ENCODE measurements at regions not wholly inside any gene's neighbourhood (a gene's known extent, or its start where the extent isn't known, plus 50 kb on each side); places are given as distances from the start of the nearest gene placed in this dataset.
"Not testable (repeated sequence)": the region's sequence is repeated elsewhere in the genome, so short reads cannot be mapped to it uniquely, and the experiment has no call there.

DNA sequence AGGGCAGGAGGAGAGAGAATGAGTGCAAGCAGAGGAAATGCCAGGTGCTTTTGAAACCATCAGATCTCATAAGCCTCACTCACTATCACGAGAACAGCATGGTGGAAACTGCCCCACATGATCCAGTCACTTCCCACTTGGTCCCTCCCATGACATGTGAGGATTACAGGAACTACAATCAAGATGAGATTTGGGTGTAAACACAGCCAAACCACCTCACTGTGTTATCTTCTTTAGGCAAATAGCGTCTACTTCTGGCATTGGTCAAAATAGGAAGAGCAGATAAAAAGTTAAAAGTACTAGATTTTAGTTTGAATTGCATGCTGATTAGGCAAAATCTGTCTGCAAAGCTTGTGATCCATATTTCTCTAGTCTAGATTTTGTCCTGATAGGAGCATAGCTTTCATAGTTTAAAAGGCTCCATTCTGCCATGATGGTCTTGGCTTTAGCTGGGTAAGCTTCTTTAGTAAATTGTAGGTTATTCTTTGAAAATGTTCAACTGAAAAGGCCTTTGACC lies 267.5 kb downstream of the NKX6-1 start:
- Mint-ChIP-seq H3K4me1 (no peaks in the 10 kb centered on the region), H3K27me3 (no peaks in the 10 kb centered on the region), H3K4me3 (no peak overlapping the region), H3K27ac (ENCODE audit: low read depth) (no peak overlapping the region), H3K36me3 (ENCODE audit: insufficient read depth) (no peaks in the 10 kb centered on the region), H3K9me3 (peaks cover 27% of the 10 kb centered on the region)
- DNase-seq (ENCODE audit: low spot score in 2 of 2): no peak
- no peak for ATAC-seq (replicated peaks; ENCODE audit: extremely low read depth, poor library complexity, severe bottlenecking)

DNA sequence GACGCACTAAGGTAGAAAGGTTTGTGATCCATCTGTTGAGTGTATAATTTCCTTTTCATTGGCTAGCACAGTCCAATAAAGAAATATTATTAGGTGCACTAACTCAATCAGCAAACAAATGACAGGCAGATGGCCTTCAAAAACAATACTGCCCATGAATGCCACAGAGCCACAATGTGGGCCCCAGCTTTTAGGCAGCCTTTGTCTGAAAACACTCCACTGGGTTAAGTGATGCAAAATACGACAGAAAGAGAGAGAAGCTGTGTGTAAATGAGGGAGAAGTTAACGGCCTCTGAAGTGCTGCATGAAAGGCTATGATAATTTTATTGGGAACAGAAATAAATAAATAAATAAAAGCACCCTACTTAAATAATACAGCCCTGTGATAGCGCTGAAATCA lies 274.6 kb downstream of the NKX6-1 start:
- Mint-ChIP-seq H3K4me3 (no peak overlapping the region), H3K9me3 (peaks cover 19% of the 10 kb centered on the region), H3K4me1 (no peaks in the 10 kb centered on the region), H3K27ac (ENCODE audit: low read depth) (no peak overlapping the region), H3K36me3 (ENCODE audit: insufficient read depth) (no peaks in the 10 kb centered on the region), H3K27me3 (no peaks in the 10 kb centered on the region)
- DNase-seq (ENCODE audit: low spot score in 2 of 2): no peak
- no peak for ATAC-seq (replicated peaks; ENCODE audit: extremely low read depth, poor library complexity, severe bottlenecking)

DNA sequence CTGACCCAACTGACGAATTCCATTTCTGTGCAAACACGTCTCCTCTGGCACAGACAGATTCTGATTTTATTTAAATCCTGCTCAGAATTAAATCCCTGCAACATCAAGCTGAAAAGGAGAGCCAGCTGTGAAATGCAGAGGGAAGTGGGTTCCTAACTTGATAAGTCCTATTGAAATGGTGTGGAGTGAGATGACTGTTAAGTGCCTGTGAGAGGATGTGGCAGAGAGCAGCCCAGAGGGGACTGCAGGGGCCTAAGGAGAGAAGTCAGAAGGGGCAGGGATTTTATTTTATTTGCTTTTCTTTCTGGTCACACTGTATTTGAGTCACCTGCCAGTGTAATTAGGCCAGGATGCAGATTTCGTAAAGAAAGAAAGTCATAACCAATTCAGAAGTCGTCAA lies 277.4 kb downstream of the NKX6-1 start:
- ATAC-seq (replicated peaks; ENCODE audit: extremely low read depth, poor library complexity, severe bottlenecking) (no peak), DNase-seq (ENCODE audit: low spot score in 2 of 2) (no peak)
- H3K27ac Mint-ChIP-seq (ENCODE audit: low read depth): no peak overlapping the region
- H3K4me1 Mint-ChIP-seq: no peaks in the 10 kb centered on the region
- peaks cover 9% of the 10 kb centered on the region for H3K9me3 Mint-ChIP-seq
- no peak overlapping the region for H3K4me3 Mint-ChIP-seq
- no peaks in the 10 kb centered on the region for H3K36me3 Mint-ChIP-seq (ENCODE audit: insufficient read depth)
- no peaks in the 10 kb centered on the region for H3K27me3 Mint-ChIP-seq

DNA sequence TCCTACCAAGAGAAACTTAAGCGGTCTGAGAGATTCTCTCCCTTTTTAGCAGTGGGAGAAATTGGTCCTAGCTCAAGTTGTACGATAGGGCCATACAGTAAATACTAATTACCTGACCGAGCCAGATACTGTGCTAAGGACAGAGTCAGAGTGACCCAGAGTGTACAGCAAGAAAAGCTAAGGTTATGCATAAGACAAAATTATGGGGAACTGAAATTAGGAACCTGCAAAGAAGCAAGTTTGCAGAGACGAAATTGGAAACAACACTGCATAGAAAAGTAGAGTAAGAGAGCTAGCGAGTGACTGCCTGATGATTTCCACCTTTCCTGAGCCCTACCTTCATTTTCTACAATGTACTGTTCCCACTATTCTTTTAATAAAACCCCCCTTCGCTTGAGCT lies 278.1 kb downstream of the NKX6-1 start:
- no peaks in the 10 kb centered on the region for H3K27me3 Mint-ChIP-seq
- H3K4me3 Mint-ChIP-seq: no peak overlapping the region
- no peaks in the 10 kb centered on the region for H3K36me3 Mint-ChIP-seq (ENCODE audit: insufficient read depth)
- no peak overlapping the region for H3K27ac Mint-ChIP-seq (ENCODE audit: low read depth)
- no peak for DNase-seq (ENCODE audit: low spot score in 2 of 2)
- H3K9me3 Mint-ChIP-seq: peaks cover 9% of the 10 kb centered on the region
- no peak for ATAC-seq (replicated peaks; ENCODE audit: extremely low read depth, poor library complexity, severe bottlenecking)
- no peaks in the 10 kb centered on the region for H3K4me1 Mint-ChIP-seq

DNA sequence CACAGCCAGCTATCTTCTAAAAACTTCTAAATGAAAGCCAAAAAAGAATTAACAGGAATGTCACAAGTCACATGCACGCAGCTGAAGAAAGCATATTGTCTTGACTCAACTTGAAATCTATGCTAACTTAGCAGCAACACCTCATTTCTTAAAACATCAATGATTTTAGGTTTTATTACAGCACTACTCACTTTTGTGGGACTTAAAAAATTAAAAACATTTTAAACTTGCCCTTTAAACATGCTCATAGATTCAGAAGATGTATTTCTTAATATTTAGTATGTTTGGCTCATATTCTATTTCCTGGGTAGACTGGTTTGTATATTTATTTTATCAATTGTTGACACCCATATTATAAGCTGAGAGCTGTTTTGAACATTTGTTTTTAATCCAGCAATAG lies 279.4 kb downstream of the NKX6-1 start:
- no peaks in the 10 kb centered on the region for H3K27me3 Mint-ChIP-seq
- H3K9me3 Mint-ChIP-seq: peaks cover 4% of the 10 kb centered on the region
- no peak for DNase-seq (ENCODE audit: low spot score in 2 of 2)
- H3K4me3 Mint-ChIP-seq: no peak overlapping the region
- no peaks in the 10 kb centered on the region for H3K4me1 Mint-ChIP-seq
- ATAC-seq (replicated peaks; ENCODE audit: extremely low read depth, poor library complexity, severe bottlenecking): no peak
- H3K36me3 Mint-ChIP-seq (ENCODE audit: insufficient read depth): no peaks in the 10 kb centered on the region
- H3K27ac Mint-ChIP-seq (ENCODE audit: low read depth): no peak overlapping the region

DNA sequence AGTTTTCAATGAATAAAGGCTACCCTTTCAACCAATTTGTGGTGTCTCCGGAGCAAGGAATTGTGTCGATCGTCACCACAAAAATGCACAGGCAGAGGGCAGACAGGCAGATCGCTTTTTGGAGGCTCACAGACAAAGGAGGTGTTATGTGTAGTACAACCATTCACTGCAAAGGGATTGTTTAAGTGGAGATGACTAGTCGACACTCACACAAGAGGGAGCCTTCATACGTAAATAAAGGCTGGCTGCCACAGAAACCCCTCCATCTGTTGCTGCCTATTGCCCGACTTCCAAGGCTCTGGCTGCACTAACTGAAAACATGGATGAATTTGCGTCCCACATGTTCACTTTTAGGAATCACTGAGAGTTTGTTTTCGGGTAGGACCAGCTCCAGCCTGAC lies 281.1 kb downstream of the NKX6-1 start:
- no peaks in the 10 kb centered on the region for H3K4me1 Mint-ChIP-seq
- H3K27ac Mint-ChIP-seq (ENCODE audit: low read depth): no peak overlapping the region
- no peaks in the 10 kb centered on the region for H3K9me3 Mint-ChIP-seq
- H3K4me3 Mint-ChIP-seq: no peak overlapping the region
- no peak for ATAC-seq (replicated peaks; ENCODE audit: extremely low read depth, poor library complexity, severe bottlenecking)
- H3K36me3 Mint-ChIP-seq (ENCODE audit: insufficient read depth): no peaks in the 10 kb centered on the region
- no peak for DNase-seq (ENCODE audit: low spot score in 2 of 2)
- no peaks in the 10 kb centered on the region for H3K27me3 Mint-ChIP-seq

DNA sequence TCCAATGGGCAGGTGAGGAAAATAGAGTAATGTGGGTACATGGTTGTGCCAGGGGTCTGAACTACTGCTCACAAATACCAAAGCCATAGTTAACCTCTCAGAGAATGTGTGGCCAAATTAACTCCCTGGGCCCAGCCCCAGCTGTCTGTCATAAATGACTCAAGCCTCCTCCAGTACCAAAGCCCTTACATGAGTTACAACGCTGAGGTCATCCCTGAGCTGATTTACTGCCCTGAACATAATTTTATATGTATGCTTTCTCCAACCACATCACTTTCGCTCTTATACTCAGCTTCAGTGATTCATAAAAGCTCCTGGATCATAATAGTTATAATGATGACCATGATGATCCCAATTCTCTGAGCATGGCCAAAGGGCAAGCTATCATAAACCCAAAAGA lies 283.9 kb downstream of the NKX6-1 start:
- no peaks in the 10 kb centered on the region for H3K4me1 Mint-ChIP-seq
- DNase-seq (ENCODE audit: low spot score in 2 of 2) (no peak), ATAC-seq (replicated peaks; ENCODE audit: extremely low read depth, poor library complexity, severe bottlenecking) (no peak)
- H3K9me3 Mint-ChIP-seq: no peaks in the 10 kb centered on the region
- no peak overlapping the region for H3K27ac Mint-ChIP-seq (ENCODE audit: low read depth)
- no peak overlapping the region for H3K4me3 Mint-ChIP-seq
- no peaks in the 10 kb centered on the region for H3K27me3 Mint-ChIP-seq
- H3K36me3 Mint-ChIP-seq (ENCODE audit: insufficient read depth): peaks cover 2% of the 10 kb centered on the region

DNA sequence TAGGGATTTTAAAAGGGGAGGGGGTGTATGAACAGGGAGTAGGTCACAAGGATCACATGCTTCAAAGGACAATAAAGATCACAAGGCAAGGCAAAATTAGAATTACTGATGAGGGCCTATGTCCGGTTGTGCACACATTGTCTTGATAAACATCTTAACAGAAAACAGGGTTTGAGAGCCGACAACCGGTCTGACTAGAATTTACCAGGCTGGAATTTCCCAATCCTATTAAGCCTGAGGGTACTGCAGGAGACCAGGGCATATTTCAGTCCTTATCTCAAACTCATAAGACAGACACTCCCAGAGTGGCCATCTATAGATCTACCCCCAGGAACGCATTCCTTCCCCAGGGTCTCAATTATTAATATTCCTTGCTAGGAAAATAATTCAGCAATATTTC lies 292.9 kb downstream of the NKX6-1 start:
- H3K27me3 Mint-ChIP-seq; H3K36me3 Mint-ChIP-seq (ENCODE audit: insufficient read depth); H3K27ac Mint-ChIP-seq (ENCODE audit: low read depth); H3K4me1 Mint-ChIP-seq; DNase-seq (ENCODE audit: low spot score in 2 of 2); H3K4me3 Mint-ChIP-seq; ATAC-seq (replicated peaks; ENCODE audit: extremely low read depth, poor library complexity, severe bottlenecking): not testable (repeated sequence)
- peaks cover 21% of the 10 kb centered on the region for H3K9me3 Mint-ChIP-seq

DNA sequence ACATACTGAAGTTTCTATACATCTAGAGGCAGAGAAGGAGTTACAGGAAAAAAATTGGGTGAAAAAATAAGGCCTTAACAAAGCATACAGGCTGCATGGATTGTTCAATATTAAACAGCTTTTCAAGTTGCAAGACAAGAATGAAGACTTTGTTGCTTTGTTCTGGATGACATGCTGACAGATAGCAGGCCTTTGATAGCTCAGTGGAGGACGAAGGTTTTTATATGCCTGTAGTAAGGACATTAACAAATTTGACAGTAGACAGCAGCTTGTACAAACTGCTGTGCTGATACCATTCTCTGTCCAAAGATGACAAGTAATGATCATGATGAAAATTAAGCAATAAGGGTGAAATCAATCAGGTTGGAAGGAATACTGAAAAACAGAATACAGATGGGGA lies 309.9 kb downstream of the NKX6-1 start:
- DNase-seq (ENCODE audit: low spot score in 2 of 2): no peak
- no peak for ATAC-seq (replicated peaks; ENCODE audit: extremely low read depth, poor library complexity, severe bottlenecking)
- Mint-ChIP-seq H3K4me1 (no peaks in the 10 kb centered on the region), H3K4me3 (no peak overlapping the region), H3K27me3 (no peaks in the 10 kb centered on the region), H3K9me3 (no peaks in the 10 kb centered on the region), H3K27ac (ENCODE audit: low read depth) (no peak overlapping the region), H3K36me3 (ENCODE audit: insufficient read depth) (no peaks in the 10 kb centered on the region)

DNA sequence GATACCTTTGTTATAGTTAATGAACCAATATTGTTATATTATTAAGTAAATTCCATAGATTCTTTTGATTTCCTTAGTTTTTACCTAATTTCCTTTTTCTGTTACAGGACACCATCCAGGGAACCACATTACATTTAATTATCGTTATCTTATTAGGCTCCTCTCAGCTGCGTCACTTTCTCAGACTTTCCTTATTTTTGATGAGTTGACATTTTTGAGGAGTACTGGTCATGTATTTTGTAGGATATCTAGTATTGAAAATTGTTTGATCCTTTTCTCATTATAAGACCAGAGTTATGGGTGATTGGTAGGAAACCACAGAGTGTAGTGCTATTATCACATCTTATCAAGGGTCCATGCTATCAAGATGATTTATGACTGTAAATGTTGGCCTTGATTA lies 319.7 kb downstream of the NKX6-1 start:
- Mint-ChIP-seq H3K4me3 (no peak overlapping the region), H3K9me3 (peaks cover 7% of the 10 kb centered on the region), H3K36me3 (ENCODE audit: insufficient read depth) (no peaks in the 10 kb centered on the region), H3K27me3 (no peaks in the 10 kb centered on the region), H3K4me1 (no peaks in the 10 kb centered on the region), H3K27ac (ENCODE audit: low read depth) (no peak overlapping the region)
- ATAC-seq (replicated peaks; ENCODE audit: extremely low read depth, poor library complexity, severe bottlenecking): no peak
- DNase-seq (ENCODE audit: low spot score in 2 of 2): no peak

DNA sequence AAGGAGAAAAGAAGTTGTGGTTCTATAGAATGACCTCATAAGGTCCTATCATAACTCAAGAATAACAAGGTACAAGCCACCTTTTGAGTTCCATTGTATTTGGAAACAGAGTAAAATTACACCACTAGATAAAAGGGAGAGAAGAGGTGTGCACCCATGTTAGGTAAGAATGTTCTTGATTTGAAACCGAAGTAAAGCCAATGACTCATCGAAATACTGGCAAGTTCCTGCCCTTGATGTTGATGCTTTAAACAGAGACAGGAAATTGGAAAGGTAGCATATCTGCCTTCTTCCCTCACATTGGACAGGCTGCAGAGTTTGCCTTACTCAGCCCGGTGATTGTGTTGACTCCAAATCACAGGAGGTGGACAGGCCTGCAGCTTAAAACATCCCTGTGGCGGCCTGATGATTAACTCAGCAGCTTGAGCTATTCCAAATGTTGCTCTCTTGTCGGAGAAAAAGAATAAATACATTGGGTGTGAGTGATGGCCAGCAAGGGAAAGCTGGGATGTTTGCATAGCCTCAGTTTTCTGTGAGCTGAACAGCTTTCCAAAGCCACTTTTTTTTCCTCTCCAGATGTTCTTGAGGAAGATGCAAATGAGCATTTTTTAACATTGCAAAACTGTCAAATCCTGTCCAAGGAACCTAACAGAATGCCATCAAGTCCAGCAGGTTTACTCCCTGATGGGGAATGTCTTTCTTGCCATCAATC lies 321.1 kb downstream of the NKX6-1 start:
- no peak overlapping the region for H3K27ac Mint-ChIP-seq (ENCODE audit: low read depth)
- peaks cover 7% of the 10 kb centered on the region for H3K9me3 Mint-ChIP-seq
- no peak for ATAC-seq (replicated peaks; ENCODE audit: extremely low read depth, poor library complexity, severe bottlenecking)
- no peaks in the 10 kb centered on the region for H3K36me3 Mint-ChIP-seq (ENCODE audit: insufficient read depth)
- no peak overlapping the region for H3K4me3 Mint-ChIP-seq
- no peaks in the 10 kb centered on the region for H3K4me1 Mint-ChIP-seq
- DNase-seq (ENCODE audit: low spot score in 2 of 2): no peak
- no peaks in the 10 kb centered on the region for H3K27me3 Mint-ChIP-seq

DNA sequence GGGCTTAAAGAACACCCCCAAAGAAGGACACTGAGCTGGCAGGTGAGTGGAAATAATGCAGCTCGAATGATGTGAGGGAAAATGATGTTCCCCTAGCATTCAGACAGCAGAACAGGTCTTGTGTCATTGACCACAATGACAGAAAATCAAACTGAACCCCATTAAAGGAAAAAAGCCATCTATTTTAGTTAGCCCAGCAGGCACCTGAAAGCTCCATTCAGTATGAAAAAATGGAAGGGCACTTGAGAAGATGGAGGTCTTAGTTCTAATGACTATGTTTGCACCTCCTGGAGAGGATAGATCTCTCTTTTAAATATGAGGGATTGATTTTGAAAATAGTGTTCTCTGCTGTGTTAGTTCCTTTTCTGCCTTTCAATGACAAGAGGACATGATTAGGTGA lies 323.1 kb downstream of the NKX6-1 start:
- Mint-ChIP-seq H3K27ac (ENCODE audit: low read depth) (no peak overlapping the region), H3K36me3 (ENCODE audit: insufficient read depth) (no peaks in the 10 kb centered on the region), H3K27me3 (no peaks in the 10 kb centered on the region), H3K4me3 (no peak overlapping the region), H3K9me3 (peaks cover 7% of the 10 kb centered on the region), H3K4me1 (no peaks in the 10 kb centered on the region)
- no peak for ATAC-seq (replicated peaks; ENCODE audit: extremely low read depth, poor library complexity, severe bottlenecking)
- no peak for DNase-seq (ENCODE audit: low spot score in 2 of 2)

DNA sequence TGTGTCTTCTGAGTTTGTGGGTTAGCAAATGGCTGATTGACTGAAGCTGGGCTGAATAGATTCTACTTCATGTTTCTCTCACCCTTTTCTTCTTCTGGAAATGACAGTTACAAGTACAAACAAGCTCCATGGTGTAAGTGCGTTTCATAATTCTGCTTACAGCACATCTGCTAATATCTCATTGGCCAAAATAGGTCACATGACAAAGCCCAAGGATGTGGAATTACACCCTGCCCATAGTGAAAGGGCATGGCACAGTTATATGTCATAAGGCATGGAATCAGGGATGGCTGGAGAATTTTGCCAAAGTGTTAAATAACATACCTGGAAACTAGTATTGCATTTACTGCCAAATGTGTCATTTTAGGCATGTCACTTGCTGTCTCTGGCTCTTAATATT lies 327.2 kb downstream of the NKX6-1 start:
- Mint-ChIP-seq H3K9me3 (no peaks in the 10 kb centered on the region), H3K36me3 (ENCODE audit: insufficient read depth) (no peaks in the 10 kb centered on the region), H3K27me3 (no peaks in the 10 kb centered on the region), H3K4me1 (no peaks in the 10 kb centered on the region), H3K4me3 (no peak overlapping the region), H3K27ac (ENCODE audit: low read depth) (no peak overlapping the region)
- no peak for DNase-seq (ENCODE audit: low spot score in 2 of 2)
- no peak for ATAC-seq (replicated peaks; ENCODE audit: extremely low read depth, poor library complexity, severe bottlenecking)
